ENCODE measurements at regions not wholly inside any gene's neighbourhood (a gene's known extent, or its start where the extent isn't known, plus 50 kb on each side); places are given as distances from the start of the nearest gene placed in this dataset.

- ChIA-PET CTCF (no interaction called here), POLR2A (no interaction called here)
- H3K27me3 Mint-ChIP-seq (ENCODE audit: insufficient read depth, unreplicated experiment), result peaks cover 3% of the 10 kb centered on the region
- TF ChIP-seq CTCF (IDR thresholded peaks at IDR 0.05; ENCODE audit: insufficient read depth in 1 of 2, low read depth in 1 of 2, low read length in 1 of 2, severe bottlenecking in 1 of 2, unreplicated experiment in 1 of 2), result no peak
- H3K27me3 ChIP-seq (replicated peaks; ENCODE audit: control insufficient read depth, insufficient read depth, low read length), result no peaks in the 10 kb centered on the region
- no peak overlapping the region for H3K27ac Mint-ChIP-seq (ENCODE audit: unreplicated experiment)
- H3K4me1 ChIP-seq, result no peaks in the 10 kb centered on the region
- DNase-seq, result no peak
- H3K4me1 Mint-ChIP-seq (ENCODE audit: low read depth, unreplicated experiment), result no peaks in the 10 kb centered on the region
- H3K4me3 ChIP-seq (ENCODE audit: low read depth, low read length), result no peak overlapping the region
- intact Hi-C loops (cut with micrococcal nuclease; ENCODE audit: unreplicated experiment), result no loop called here
- no peaks in the 10 kb centered on the region for H3K36me3 ChIP-seq (ENCODE audit: control insufficient read depth, insufficient read depth, low read length)
- no peak overlapping the region for H3K4me3 Mint-ChIP-seq (ENCODE audit: unreplicated experiment)
- BruUV-seq (replicated peaks), result no TSS peak
- no peaks in the 10 kb centered on the region for H3K9me3 Mint-ChIP-seq (ENCODE audit: unreplicated experiment)
- H3K9me3 ChIP-seq, result no peaks in the 10 kb centered on the region
- no peaks in the 10 kb centered on the region for H3K36me3 Mint-ChIP-seq (ENCODE audit: insufficient read depth, unreplicated experiment)
These were observed 89.2 kb upstream of the SNRK start for GRCh38 chr3:43197181-43197580.

- H3K27ac Mint-ChIP-seq (ENCODE audit: unreplicated experiment), result no peak overlapping the region
- no peaks in the 10 kb centered on the region for H3K9me3 Mint-ChIP-seq (ENCODE audit: unreplicated experiment)
- Histone ChIP-seq H3K36me3 (ENCODE audit: control insufficient read depth, insufficient read depth, low read length) (no peaks in the 10 kb centered on the region), H3K4me3 (ENCODE audit: low read depth, low read length) (no peak overlapping the region), H3K4me1 (no peaks in the 10 kb centered on the region), H3K9me3 (no peaks in the 10 kb centered on the region), H3K27me3 (replicated peaks; ENCODE audit: control insufficient read depth, insufficient read depth, low read length) (no peaks in the 10 kb centered on the region)
- ChIA-PET POLR2A (no interaction called here), CTCF (no interaction called here)
- peaks cover 3% of the 10 kb centered on the region for H3K27me3 Mint-ChIP-seq (ENCODE audit: insufficient read depth, unreplicated experiment)
- H3K36me3 Mint-ChIP-seq (ENCODE audit: insufficient read depth, unreplicated experiment), result no peaks in the 10 kb centered on the region
- intact Hi-C loops (cut with micrococcal nuclease; ENCODE audit: unreplicated experiment), result no loop called here
- no TSS peak for BruUV-seq (replicated peaks)
- H3K4me1 Mint-ChIP-seq (ENCODE audit: low read depth, unreplicated experiment), result no peaks in the 10 kb centered on the region
- no peak for TF ChIP-seq CTCF (IDR thresholded peaks at IDR 0.05; ENCODE audit: insufficient read depth in 1 of 2, low read depth in 1 of 2, low read length in 1 of 2, severe bottlenecking in 1 of 2, unreplicated experiment in 1 of 2)
- no peak for DNase-seq
- no peak overlapping the region for H3K4me3 Mint-ChIP-seq (ENCODE audit: unreplicated experiment)
These were observed 89.6 kb upstream of the SNRK start for GRCh38 chr3:43196721-43197120.

GRCh38 chr3:43195115-43195498, 89.2 kb upstream of the POMGNT2 start:
- intact Hi-C loops (cut with micrococcal nuclease; ENCODE audit: unreplicated experiment), result no loop called here
- no peak for DNase-seq
- Histone ChIP-seq H3K36me3 (ENCODE audit: control insufficient read depth, insufficient read depth, low read length) (no peaks in the 10 kb centered on the region), H3K27me3 (replicated peaks; ENCODE audit: control insufficient read depth, insufficient read depth, low read length) (no peaks in the 10 kb centered on the region), H3K4me3 (ENCODE audit: low read depth, low read length) (no peak overlapping the region), H3K9me3 (no peaks in the 10 kb centered on the region), H3K4me1 (no peaks in the 10 kb centered on the region)
- Mint-ChIP-seq H3K9me3 (ENCODE audit: unreplicated experiment) (no peaks in the 10 kb centered on the region), H3K27ac (ENCODE audit: unreplicated experiment) (no peak overlapping the region), H3K4me1 (ENCODE audit: low read depth, unreplicated experiment) (no peaks in the 10 kb centered on the region), H3K4me3 (ENCODE audit: unreplicated experiment) (no peak overlapping the region), H3K27me3 (ENCODE audit: insufficient read depth, unreplicated experiment) (peaks cover under 1% of the 10 kb centered on the region), H3K36me3 (ENCODE audit: insufficient read depth, unreplicated experiment) (no peaks in the 10 kb centered on the region)
- TF ChIP-seq CTCF (IDR thresholded peaks at IDR 0.05; ENCODE audit: insufficient read depth in 1 of 2, low read depth in 1 of 2, low read length in 1 of 2, severe bottlenecking in 1 of 2, unreplicated experiment in 1 of 2), result no peak
- ChIA-PET CTCF (no interaction called here), POLR2A (no interaction called here)
- no TSS peak for BruUV-seq (replicated peaks)
